ENCODE measurements at regions not wholly inside any gene's neighbourhood (a gene's known extent, or its start where the extent isn't known, plus 50 kb on each side); places are given as distances from the start of the nearest gene placed in this dataset.

GRCh38 chr12:46050805-46051204, 60.4 kb upstream of the SCAF11 start:
- TF ChIP-seq POLR2A (IDR thresholded peaks at IDR 0.05) (no peak), CTCF (IDR thresholded peaks at IDR 0.05) (no peak)
